ENCODE measurements at regions not wholly inside any gene's neighbourhood (a gene's known extent, or its start where the extent isn't known, plus 50 kb on each side); places are given as distances from the start of the nearest gene placed in this dataset.

GRCh38 chr1:56434740-56435139, 144.6 kb downstream of the PLPP3 start:
- H3K27ac ChIP-seq, result no peak overlapping the region
- no peaks in the 10 kb centered on the region for H3K9me3 ChIP-seq (ENCODE audit: low read depth, low read length)
- H3K9ac ChIP-seq (ENCODE audit: insufficient read length), result no peak overlapping the region
- no peak overlapping the region for H3K4me3 ChIP-seq
- no peaks in the 10 kb centered on the region for H3K36me3 ChIP-seq (ENCODE audit: insufficient read depth, low read length)
- no peak for DNase-seq (ENCODE audit: low read depth, low spot score)
- no peak for TF ChIP-seq FOXP2 (optimal IDR thresholded peaks at IDR 0.05; ENCODE audit: control extremely low read depth, extremely low read length, insufficient read depth)
- no peak for TF ChIP-seq POLR2AphosphoS5 (IDR thresholded peaks at IDR 0.05; ENCODE audit: borderline replicate concordance, low read depth, low read length)
- TF ChIP-seq EZH2 (IDR thresholded peaks at IDR 0.05), result no peak

DNA sequence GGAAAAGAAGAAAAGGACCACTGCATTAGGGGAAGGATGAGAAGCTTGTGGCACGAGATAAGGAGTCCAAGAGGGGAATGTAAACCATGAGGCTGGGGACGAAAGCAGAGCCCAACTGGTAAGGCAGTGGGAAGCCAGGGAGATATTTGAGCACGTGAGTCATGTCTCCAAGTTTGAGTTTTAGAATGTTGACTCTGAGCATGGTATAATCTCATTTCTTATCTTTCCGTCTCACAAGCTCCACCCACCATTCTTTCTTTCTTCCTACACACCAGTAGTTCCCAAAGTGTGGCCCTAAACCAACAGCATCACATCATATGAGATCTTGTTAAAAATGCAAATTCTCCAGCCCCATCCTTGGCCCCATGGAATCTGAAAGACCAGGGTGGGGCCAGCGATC, 145.3 kb downstream of the PLPP3 start:
- no peaks in the 10 kb centered on the region for H3K9me3 ChIP-seq (ENCODE audit: low read depth, low read length)
- no peak for DNase-seq (ENCODE audit: low read depth, low spot score)
- no peaks in the 10 kb centered on the region for H3K36me3 ChIP-seq (ENCODE audit: insufficient read depth, low read length)
- H3K9ac ChIP-seq (ENCODE audit: insufficient read length), result no peak overlapping the region
- H3K4me3 ChIP-seq, result no peak overlapping the region
- TF ChIP-seq EZH2 (IDR thresholded peaks at IDR 0.05) (no peak), FOXP2 (optimal IDR thresholded peaks at IDR 0.05; ENCODE audit: control extremely low read depth, extremely low read length, insufficient read depth) (no peak), POLR2AphosphoS5 (IDR thresholded peaks at IDR 0.05; ENCODE audit: borderline replicate concordance, low read depth, low read length) (no peak)
- H3K27ac ChIP-seq, result no peak overlapping the region

DNA sequence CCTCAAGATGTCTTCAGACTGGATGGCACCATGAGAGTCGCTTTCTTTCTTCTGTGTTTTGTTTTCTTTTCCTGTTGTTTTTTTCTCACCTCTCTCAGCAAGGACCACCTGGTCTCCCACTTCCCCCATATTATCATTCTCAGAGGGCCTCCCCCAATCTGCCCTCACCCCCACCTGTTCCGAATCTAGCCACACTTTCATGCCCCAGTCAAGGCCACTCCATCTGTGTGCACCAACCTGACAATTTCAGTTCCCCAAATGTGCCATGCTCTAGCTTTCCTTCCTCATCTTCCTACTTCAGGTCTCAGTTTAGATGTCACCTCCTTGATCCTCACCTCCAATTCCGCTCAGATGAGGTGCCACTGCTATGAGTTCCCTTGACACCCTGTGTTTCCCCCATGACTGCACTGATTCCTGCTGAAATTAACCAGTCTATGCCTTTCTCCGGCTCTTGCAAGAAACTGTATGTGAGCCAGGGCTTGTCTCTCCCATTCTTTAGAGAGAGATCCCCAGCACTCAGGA, 146.2 kb downstream of the PLPP3 start:
- no peak overlapping the region for H3K27ac ChIP-seq
- DNase-seq (ENCODE audit: low read depth, low spot score), result no peak
- H3K9ac ChIP-seq (ENCODE audit: insufficient read length), result no peak overlapping the region
- no peaks in the 10 kb centered on the region for H3K9me3 ChIP-seq (ENCODE audit: low read depth, low read length)
- H3K4me3 ChIP-seq, result no peak overlapping the region
- no peak for TF ChIP-seq POLR2AphosphoS5 (IDR thresholded peaks at IDR 0.05; ENCODE audit: borderline replicate concordance, low read depth, low read length)
- TF ChIP-seq EZH2 (IDR thresholded peaks at IDR 0.05), result no peak
- H3K36me3 ChIP-seq (ENCODE audit: insufficient read depth, low read length), result no peaks in the 10 kb centered on the region

DNA sequence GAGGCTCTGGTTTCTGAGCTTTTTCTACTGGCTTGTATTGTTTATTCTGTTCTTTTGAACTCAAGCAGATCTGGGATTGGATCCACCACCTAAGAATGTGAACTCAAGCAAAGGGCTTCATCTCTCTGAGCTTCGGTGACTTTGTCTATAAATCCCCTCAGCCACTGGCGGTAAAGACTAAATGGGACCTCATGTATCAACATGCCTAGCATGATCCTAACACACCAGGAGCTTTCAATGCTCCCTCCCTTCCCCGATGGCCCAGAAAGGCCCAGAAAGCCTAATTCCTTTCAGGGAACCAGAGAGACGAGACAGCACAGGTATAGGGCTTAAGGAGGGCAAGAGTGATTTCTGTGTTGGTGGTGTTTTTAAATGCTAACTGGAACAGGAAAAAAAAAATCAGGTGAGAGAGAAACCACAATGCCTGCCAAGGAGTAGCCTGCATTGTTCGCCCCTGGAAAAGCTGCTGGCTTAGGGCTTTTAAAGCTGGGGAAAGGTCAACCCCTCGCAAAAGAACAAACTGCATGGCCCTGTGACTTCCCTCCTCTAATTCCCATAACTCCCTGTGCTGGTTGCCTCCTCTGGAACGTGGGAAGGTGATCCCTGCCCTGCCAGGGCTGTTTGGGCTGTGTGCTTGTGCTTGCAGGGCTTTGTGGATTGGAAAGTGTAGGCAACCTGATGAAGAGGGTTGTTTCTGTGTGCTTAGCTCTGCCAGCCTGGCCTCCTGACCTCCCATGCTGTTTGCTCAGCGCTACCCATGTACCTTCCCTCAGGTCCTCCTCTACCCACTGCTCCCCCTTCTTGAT, 147.0 kb downstream of the PLPP3 start:
- Histone ChIP-seq H3K9ac (ENCODE audit: insufficient read length) (no peak overlapping the region), H3K4me3 (no peak overlapping the region), H3K27ac (no peak overlapping the region), H3K36me3 (ENCODE audit: insufficient read depth, low read length) (no peaks in the 10 kb centered on the region), H3K9me3 (ENCODE audit: low read depth, low read length) (no peaks in the 10 kb centered on the region)
- DNase-seq (ENCODE audit: low read depth, low spot score), result no peak
- TF ChIP-seq FOXP2 (optimal IDR thresholded peaks at IDR 0.05; ENCODE audit: control extremely low read depth, extremely low read length, insufficient read depth) (no peak), EZH2 (IDR thresholded peaks at IDR 0.05) (no peak), POLR2AphosphoS5 (IDR thresholded peaks at IDR 0.05; ENCODE audit: borderline replicate concordance, low read depth, low read length) (no peak)

- no peak for TF ChIP-seq POLR2AphosphoS5 (IDR thresholded peaks at IDR 0.05; ENCODE audit: borderline replicate concordance, low read depth, low read length)
- TF ChIP-seq EZH2 (IDR thresholded peaks at IDR 0.05), result no peak
- TF ChIP-seq FOXP2 (optimal IDR thresholded peaks at IDR 0.05; ENCODE audit: control extremely low read depth, extremely low read length, insufficient read depth), result no peak
- H3K36me3 ChIP-seq (ENCODE audit: insufficient read depth, low read length), result no peaks in the 10 kb centered on the region
Observed at GRCh38 chr1:56430141-56430839, 149.1 kb downstream of the PLPP3 start.

DNA sequence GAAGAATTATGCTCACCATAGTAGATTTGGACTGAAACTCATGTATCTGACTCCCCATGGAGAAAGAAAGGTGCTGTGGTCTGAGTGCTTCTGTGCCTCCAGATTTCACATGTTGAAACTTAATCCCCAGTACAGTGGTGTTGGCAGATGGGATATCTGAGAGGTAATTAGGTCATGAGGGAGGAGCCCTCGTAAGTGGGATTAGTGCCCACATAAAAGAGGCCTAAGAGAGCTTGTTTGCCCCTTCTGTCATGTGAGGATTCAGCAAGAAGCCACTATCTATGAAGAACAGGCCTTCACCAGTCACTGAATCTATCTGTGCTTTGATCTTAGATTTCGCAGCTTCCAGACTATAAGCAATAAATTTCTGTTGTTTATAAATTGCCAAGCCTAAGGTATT, 150.1 kb downstream of the PLPP3 start:
- Histone ChIP-seq H3K36me3 (ENCODE audit: insufficient read depth, low read length) (no peaks in the 10 kb centered on the region), H3K9ac (ENCODE audit: insufficient read length) (no peak overlapping the region), H3K4me3 (no peak overlapping the region), H3K27ac (no peak overlapping the region), H3K9me3 (ENCODE audit: low read depth, low read length) (no peaks in the 10 kb centered on the region)
- no peak for DNase-seq (ENCODE audit: low read depth, low spot score)
- TF ChIP-seq EZH2 (IDR thresholded peaks at IDR 0.05), result no peak
- TF ChIP-seq POLR2AphosphoS5 (IDR thresholded peaks at IDR 0.05; ENCODE audit: borderline replicate concordance, low read depth, low read length), result no peak
- no peak for TF ChIP-seq FOXP2 (optimal IDR thresholded peaks at IDR 0.05; ENCODE audit: control extremely low read depth, extremely low read length, insufficient read depth)

More at GRCh38 chr1:56430141-56430839, 149.1 kb downstream of the PLPP3 start:
- H3K9me3 ChIP-seq (ENCODE audit: low read depth, low read length), result no peaks in the 10 kb centered on the region
- no peak overlapping the region for H3K9ac ChIP-seq (ENCODE audit: insufficient read length)
- H3K4me3 ChIP-seq, result no peak overlapping the region
- no peak for DNase-seq (ENCODE audit: low read depth, low spot score)
- no peak overlapping the region for H3K27ac ChIP-seq

DNA sequence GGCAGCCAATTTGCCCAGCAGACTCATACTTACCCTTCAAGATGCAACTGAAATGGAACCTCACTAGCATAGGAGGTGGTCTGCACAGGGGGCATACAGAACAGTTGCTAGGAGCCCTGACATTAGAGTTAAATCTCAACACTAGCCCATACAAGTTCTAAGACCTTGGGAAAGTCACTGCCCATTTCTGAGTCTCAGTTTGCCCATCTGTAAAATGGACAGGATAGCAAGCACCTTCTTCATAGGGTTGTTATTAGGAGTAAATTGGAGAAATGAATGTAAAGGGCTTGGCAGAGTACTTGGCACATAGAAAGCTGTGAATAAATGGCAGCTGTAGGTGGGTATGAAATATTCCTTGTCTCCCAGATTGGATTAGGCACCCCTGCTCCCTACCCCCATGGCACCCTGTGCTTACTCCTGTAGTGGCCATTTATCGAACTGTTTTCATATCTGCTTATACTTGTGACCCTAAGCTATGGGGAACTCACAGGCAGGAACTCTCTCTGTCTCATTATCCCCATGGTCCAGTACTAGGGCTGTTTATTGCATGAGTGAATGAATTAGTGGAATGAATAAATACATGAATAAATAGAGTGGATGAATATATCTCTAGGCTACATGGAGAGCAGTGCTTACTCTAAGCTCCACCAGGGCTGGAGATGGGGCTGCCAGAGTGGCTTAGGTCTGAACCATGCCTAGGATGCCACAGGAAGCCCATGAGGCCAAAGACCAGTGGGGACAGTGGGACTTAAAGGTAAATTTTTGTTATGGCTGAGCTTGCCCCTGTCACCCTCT, 152.6 kb downstream of the PLPP3 start:
- TF ChIP-seq FOXP2 (optimal IDR thresholded peaks at IDR 0.05; ENCODE audit: control extremely low read depth, extremely low read length, insufficient read depth) (no peak), EZH2 (IDR thresholded peaks at IDR 0.05) (no peak), POLR2AphosphoS5 (IDR thresholded peaks at IDR 0.05; ENCODE audit: borderline replicate concordance, low read depth, low read length) (no peak)
- no peaks in the 10 kb centered on the region for H3K36me3 ChIP-seq (ENCODE audit: insufficient read depth, low read length)
- H3K27ac ChIP-seq, result no peak overlapping the region
- DNase-seq (ENCODE audit: low read depth, low spot score), result no peak
- no peak overlapping the region for H3K9ac ChIP-seq (ENCODE audit: insufficient read length)
- H3K9me3 ChIP-seq (ENCODE audit: low read depth, low read length), result no peaks in the 10 kb centered on the region
- no peak overlapping the region for H3K4me3 ChIP-seq

DNA sequence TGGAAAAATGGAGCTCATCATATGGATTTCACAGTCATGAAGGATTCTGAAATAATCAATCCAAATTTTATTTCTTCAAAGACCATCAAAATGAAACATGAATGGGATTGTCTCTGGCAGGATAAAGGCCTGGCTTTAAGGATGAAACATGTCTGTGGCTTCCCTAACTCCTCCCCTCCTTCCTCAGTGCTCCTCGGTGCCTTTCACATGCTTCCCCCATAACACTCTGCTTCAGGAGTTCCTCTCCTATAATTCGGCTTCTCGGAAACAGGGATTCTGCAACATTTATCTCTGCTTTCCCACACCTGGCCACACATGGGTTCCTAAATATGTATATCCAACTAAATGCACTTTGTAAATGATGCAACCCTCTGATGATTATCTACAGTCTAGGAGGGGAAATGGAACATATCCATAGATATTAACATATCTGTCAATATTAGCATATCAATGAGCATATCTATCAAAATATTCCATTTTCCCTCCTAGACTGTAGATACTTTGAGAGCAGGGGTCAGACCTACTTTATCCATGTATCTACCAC, 153.8 kb downstream of the PLPP3 start:
- Histone ChIP-seq H3K36me3 (ENCODE audit: insufficient read depth, low read length) (no peaks in the 10 kb centered on the region), H3K27ac (no peak overlapping the region), H3K4me3 (no peak overlapping the region), H3K9ac (ENCODE audit: insufficient read length) (no peak overlapping the region), H3K9me3 (ENCODE audit: low read depth, low read length) (no peaks in the 10 kb centered on the region)
- TF ChIP-seq FOXP2 (optimal IDR thresholded peaks at IDR 0.05; ENCODE audit: control extremely low read depth, extremely low read length, insufficient read depth), result no peak
- TF ChIP-seq EZH2 (IDR thresholded peaks at IDR 0.05), result no peak
- no peak for TF ChIP-seq POLR2AphosphoS5 (IDR thresholded peaks at IDR 0.05; ENCODE audit: borderline replicate concordance, low read depth, low read length)
- no peak for DNase-seq (ENCODE audit: low read depth, low spot score)
